ENCODE measurements at regions not wholly inside any gene's neighbourhood (a gene's known extent, or its start where the extent isn't known, plus 50 kb on each side); places are given as distances from the start of the nearest gene placed in this dataset.

GRCh38 chr13:86858216-86858615 is 813.0 kb upstream of the SLITRK5 start:
- TF ChIP-seq, protein P1, sequence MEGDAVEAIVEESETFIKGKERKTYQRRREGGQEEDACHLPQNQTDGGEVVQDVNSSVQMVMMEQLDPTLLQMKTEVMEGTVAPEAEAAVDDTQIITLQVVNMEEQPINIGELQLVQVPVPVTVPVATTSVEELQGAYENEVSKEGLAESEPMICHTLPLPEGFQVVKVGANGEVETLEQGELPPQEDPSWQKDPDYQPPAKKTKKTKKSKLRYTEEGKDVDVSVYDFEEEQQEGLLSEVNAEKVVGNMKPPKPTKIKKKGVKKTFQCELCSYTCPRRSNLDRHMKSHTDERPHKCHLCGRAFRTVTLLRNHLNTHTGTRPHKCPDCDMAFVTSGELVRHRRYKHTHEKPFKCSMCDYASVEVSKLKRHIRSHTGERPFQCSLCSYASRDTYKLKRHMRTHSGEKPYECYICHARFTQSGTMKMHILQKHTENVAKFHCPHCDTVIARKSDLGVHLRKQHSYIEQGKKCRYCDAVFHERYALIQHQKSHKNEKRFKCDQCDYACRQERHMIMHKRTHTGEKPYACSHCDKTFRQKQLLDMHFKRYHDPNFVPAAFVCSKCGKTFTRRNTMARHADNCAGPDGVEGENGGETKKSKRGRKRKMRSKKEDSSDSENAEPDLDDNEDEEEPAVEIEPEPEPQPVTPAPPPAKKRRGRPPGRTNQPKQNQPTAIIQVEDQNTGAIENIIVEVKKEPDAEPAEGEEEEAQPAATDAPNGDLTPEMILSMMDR (IDR thresholded peaks at IDR 0.05; ENCODE audit: extremely low read depth in 1 of 2, insufficient read depth in 1 of 2, low read depth in 1 of 2, low read length in 2 of 2): no peak
- no peak for TF ChIP-seq POLR2AphosphoS5 (IDR thresholded peaks at IDR 0.05; ENCODE audit: insufficient read depth, low read depth, low read length)
- no peak for TF ChIP-seq EZH2 (IDR thresholded peaks at IDR 0.05; ENCODE audit: borderline replicate concordance, low read depth, low read length, severe bottlenecking)
- TF ChIP-seq MYC (IDR thresholded peaks at IDR 0.05; ENCODE audit: low read depth, low read length): no peak
- no peak for TF ChIP-seq MAX (IDR thresholded peaks at IDR 0.05; ENCODE audit: insufficient read depth, insufficient read length)
- TF ChIP-seq POLR2A (IDR thresholded peaks at IDR 0.05; ENCODE audit: low read depth, low read length): no peak
- no peak for TF ChIP-seq JUN (IDR thresholded peaks at IDR 0.05; ENCODE audit: borderline replicate concordance, insufficient read depth, insufficient read length, low read depth)
- no peak for TF ChIP-seq GATA2 (IDR thresholded peaks at IDR 0.05; ENCODE audit: insufficient read depth, insufficient read length, low read depth, low read length)
